HEK293 (cell line): ENCODE measurements at regions not wholly inside any gene's neighbourhood (a gene's known extent, or its start where the extent isn't known, plus 50 kb on each side); places are given as distances from the start of the nearest gene placed in this dataset.

Experiments
- CTCF ChIA-PET: fragments of 350-600 bp; formaldehyde crosslinking; extraction: SDS; loops from one replicate; lab custom pipeline; 2021; ENCODE audit warnings: antibody characterized with exemption; lab: Yijun Ruan, JAX
- POLR2A ChIA-PET: fragments of 300-600 bp; formaldehyde crosslinking; extraction: SDS; loops from one replicate; lab custom pipeline; 2020; ENCODE audit warnings: antibody characterized with exemption, inconsistent platforms; lab: Yijun Ruan, JAX
- H3K27ac ChIP-seq: fragments of 200-500 bp; sonication (Bioruptor generic); 2 replicates; pipeline ENCODE4 v1.5.1; 2014; ENCODE audit warnings: low read depth, low read length, control low read depth, inconsistent platforms; ENCODE audit errors: extremely low read depth
- H3K36me3 ChIP-seq, 2 experiments: fragments of 200-500 bp in 1 of 2; sonication (Bioruptor generic) in 1 of 2; 1 replicate in 1 of 2; 2 replicates in 1 of 2; pipeline ENCODE4 v1.5.1; 2014 to 2017; ENCODE audit warnings: inconsistent platforms in 2 of 2, low read length in 2 of 2; ENCODE audit not compliant: control insufficient read depth in 2 of 2, insufficient read depth in 1 of 2
- H3K4me1 ChIP-seq: fragments of 200-500 bp; sonication (Bioruptor generic); 2 replicates; pipeline ENCODE4 v1.5.1; 2014; ENCODE audit warnings: mild to moderate bottlenecking, low read length, inconsistent platforms; ENCODE audit not compliant: control insufficient read depth, insufficient read depth
- H3K4me3 ChIP-seq: 2 replicates; pipeline ENCODE4 v1.5.1; 2011; ENCODE audit warnings: low read depth, mild to moderate bottlenecking, control low read depth, low read length, moderate library complexity
- H3K9me3 ChIP-seq: fragments of 200-500 bp; sonication (Bioruptor generic); 2 replicates; pipeline ENCODE4 v1.5.1; 2014; ENCODE audit warnings: low read depth, low read length, inconsistent platforms; ENCODE audit not compliant: control insufficient read depth, insufficient read depth
- EGR2 ChIP-seq: fragments of 450-650 bp; formaldehyde crosslinking; IDR thresholded peaks from 2 replicates; pipeline ENCODE4 v1.5.1; 2016; ENCODE audit warnings: low read depth, missing biosample characterization, missing genetic modification characterization
- IKZF3 ChIP-seq: fragments of 450-650 bp; IDR thresholded peaks from 2 replicates; pipeline ENCODE4 v1.5.0; 2018; ENCODE audit warnings: missing biosample characterization, mild to moderate bottlenecking, missing genetic modification characterization, moderate library complexity
- KLF7 ChIP-seq: fragments of 450-650 bp; formaldehyde crosslinking; IDR thresholded peaks from 2 replicates; pipeline ENCODE4 v1.5.1; 2016; ENCODE audit warnings: missing biosample characterization, missing genetic modification characterization, borderline replicate concordance
- KLF8 ChIP-seq: fragments of 450-650 bp; formaldehyde crosslinking; IDR thresholded peaks from 2 replicates; pipeline ENCODE4 v1.5.1; 2016; ENCODE audit warnings: missing biosample characterization, missing genetic modification characterization
- MYNN ChIP-seq: fragments of 450-650 bp; formaldehyde crosslinking; IDR thresholded peaks from 2 replicates; pipeline ENCODE4 v1.5.1; 2016; ENCODE audit warnings: missing biosample characterization, missing genetic modification characterization, borderline replicate concordance
- OSR2 ChIP-seq: fragments of 450-650 bp; formaldehyde crosslinking; IDR thresholded peaks from 2 replicates; pipeline ENCODE4 v1.5.1; 2016; ENCODE audit warnings: missing biosample characterization, missing genetic modification characterization
- WT1 ChIP-seq: fragments of 450-650 bp; formaldehyde crosslinking; IDR thresholded peaks from 2 replicates; pipeline ENCODE4 v1.5.1; 2016; ENCODE audit warnings: missing biosample characterization, missing genetic modification characterization
- YY1 ChIP-seq: fragments of 450-650 bp; formaldehyde crosslinking; IDR thresholded peaks from 2 replicates; pipeline ENCODE4 v1.5.1; 2018; ENCODE audit warnings: missing biosample characterization, missing genetic modification characterization
- ZBTB11 ChIP-seq: fragments of 450-650 bp; formaldehyde crosslinking; conservative IDR thresholded peaks from 2 replicates; pipeline ENCODE4 v1.5.1; 2016; ENCODE audit warnings: low read depth, missing biosample characterization, missing genetic modification characterization
- ZIC2 ChIP-seq: fragments of 450-650 bp; formaldehyde crosslinking; IDR thresholded peaks from 2 replicates; pipeline ENCODE4 v1.5.1; 2016; ENCODE audit warnings: missing biosample characterization, missing genetic modification characterization
- ZNF133 ChIP-seq: fragments of 450-650 bp; formaldehyde crosslinking; IDR thresholded peaks from 2 replicates; pipeline ENCODE4 v1.5.1; 2016; ENCODE audit warnings: missing biosample characterization, missing genetic modification characterization
- ZNF148 ChIP-seq: fragments of 450-650 bp; formaldehyde crosslinking; IDR thresholded peaks from 2 replicates; pipeline ENCODE4 v1.5.0; 2017; ENCODE audit warnings: missing biosample characterization, missing genetic modification characterization, borderline replicate concordance
- ZNF19 ChIP-seq: fragments of 450-650 bp; formaldehyde crosslinking; IDR thresholded peaks from 2 replicates; pipeline ENCODE4; 2016; ENCODE audit warnings: missing biosample characterization, missing genetic modification characterization, low read depth
- ZNF26 ChIP-seq: fragments of 450-650 bp; formaldehyde crosslinking; IDR thresholded peaks from 2 replicates; pipeline ENCODE4 v1.5.1; 2016; ENCODE audit warnings: missing biosample characterization, missing genetic modification characterization
- ZNF280C ChIP-seq: fragments of 450-650 bp; formaldehyde crosslinking; IDR thresholded peaks from 2 replicates; pipeline ENCODE4 v1.5.1; 2016; ENCODE audit warnings: missing biosample characterization, missing genetic modification characterization
- ZNF654 ChIP-seq: fragments of 450-650 bp; formaldehyde crosslinking; IDR thresholded peaks from 2 replicates; pipeline ENCODE4 v1.5.1; 2016; ENCODE audit warnings: low read depth, missing biosample characterization, missing genetic modification characterization
- ZSCAN5A ChIP-seq: fragments of 450-650 bp; formaldehyde crosslinking; IDR thresholded peaks from 2 replicates; pipeline ENCODE4 v1.5.1; 2016; ENCODE audit warnings: missing biosample characterization, missing genetic modification characterization

- H3K27ac ChIP-seq: no peak overlapping the region
- H3K4me1 ChIP-seq: no peaks in the 10 kb centered on the region
- no peaks in the 10 kb centered on the region for H3K9me3 ChIP-seq
- CTCF ChIA-PET: interaction anchor here (0.6 kb wide), 1 partner anchor 120 kb away, joined by 3 read pairs; no protein-coding TSS in a partner anchor
- TF ChIP-seq ZNF19 (no peak), EGR2 (no peak), YY1 (tag by site-specific recombination) (no peak), WT1 (tag by site-specific recombination) (no peak), OSR2 (tag by site-specific recombination) (no peak), ZIC2 (tag by site-specific recombination) (no peak), ZNF133 (tag by site-specific recombination) (no peak), IKZF3 (tag by site-specific recombination) (no peak), KLF7 (tag by site-specific recombination) (no peak), ZSCAN5A (tag by site-specific recombination) (no peak), KLF8 (tag by site-specific recombination) (no peak), ZBTB11 (tag by site-specific recombination) (no peak), ZNF26 (tag by site-specific recombination) (no peak), ZNF654 (tag by site-specific recombination) (no peak), MYNN (tag by site-specific recombination) (no peak), ZNF280C (tag by site-specific recombination) (no peak), ZNF148 (tag by site-specific recombination) (no peak)
- H3K4me3 ChIP-seq: no peak overlapping the region
- POLR2A ChIA-PET: no interaction called here
- H3K36me3 ChIP-seq: no peaks in the 10 kb centered on the region
These were observed 374.3 kb upstream of the SLC35B3 start for GRCh38 chr6:8809662-8810061.
